SH-SY5Y (cell line): ENCODE measurements at regions not wholly inside any gene's neighbourhood (a gene's known extent, or its start where the extent isn't known, plus 50 kb on each side); places are given as distances from the start of the nearest gene placed in this dataset.

Source experiments
- GATA2 ChIP-seq: IDR thresholded peaks from 2 replicates; pipeline ENCODE4 v1.6.1; 2011; ENCODE audit warnings: mild to moderate bottlenecking, low read depth, low read length
- GATA3 ChIP-seq: IDR thresholded peaks from 2 replicates; pipeline ENCODE4 v1.6.1; 2011; ENCODE audit warnings: low read depth, mild to moderate bottlenecking, low read length, moderate library complexity

DNA sequence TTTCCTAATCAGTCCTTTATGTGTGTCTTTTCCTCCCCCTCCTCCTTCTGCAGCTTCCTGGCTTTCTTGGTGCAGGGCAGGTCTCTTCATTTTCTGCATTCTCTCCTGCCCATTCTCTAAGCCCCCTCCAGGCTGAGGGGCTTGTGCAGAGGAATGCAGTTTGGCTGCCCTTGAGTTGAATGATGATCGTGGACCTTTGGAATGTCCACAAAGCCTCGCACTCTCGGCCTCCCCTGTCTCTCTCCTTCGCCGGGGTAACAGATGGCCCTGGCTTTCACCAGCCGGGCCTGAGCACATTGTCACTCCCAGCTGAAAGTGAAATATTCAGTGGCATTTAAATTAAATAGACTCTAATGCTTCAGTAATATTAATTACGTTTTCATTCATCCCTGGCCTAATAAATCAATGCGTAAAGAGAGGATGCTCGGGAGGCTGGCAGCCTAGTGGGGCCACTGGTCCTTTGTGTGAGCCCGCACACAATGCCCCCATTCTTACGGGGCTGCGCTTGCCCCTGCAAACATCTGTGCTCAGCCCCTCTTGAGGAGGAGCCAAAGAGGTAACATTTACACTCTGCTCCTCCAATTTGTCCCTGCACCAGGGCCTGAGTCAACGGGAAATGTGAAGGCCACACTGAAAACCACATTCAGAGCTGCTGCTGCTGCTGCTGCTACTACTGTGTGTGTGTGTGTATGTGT is 64.9 kb upstream of the PAX6 start:
- no peak for TF ChIP-seq GATA2
- no peak for TF ChIP-seq GATA3
